Tibial nerve (tissue), 4 donors: ENCODE measurements at regions not wholly inside any gene's neighbourhood (a gene's known extent, or its start where the extent isn't known, plus 50 kb on each side); places are given as distances from the start of the nearest gene placed in this dataset.

Source experiments
- CTCF ChIP-seq, 5 experiments: fragments of 200-600 bp in 3 of 5; fragments of 450-650 bp in 2 of 5; sonication (generic) in 3 of 5; IDR thresholded peaks; one replicate each; pipeline ENCODE4 v1.5.1; 2016 to 2019; ENCODE audit warnings: antibody characterized with exemption in 5 of 5, mild to moderate bottlenecking in 3 of 5, moderate library complexity in 2 of 5
- EP300 ChIP-seq, 2 donors: sonication (generic); formaldehyde crosslinking; IDR thresholded peaks; one replicate each; pipeline ENCODE4 v1.6.1; 2017; ENCODE audit warnings: antibody characterized with exemption in 2 of 2, mild to moderate bottlenecking in 1 of 2

- TF ChIP-seq CTCF (IDR thresholded peaks at IDR 0.05) (no peak), EP300 (IDR thresholded peaks at IDR 0.05) (no peak)
Measured at GRCh38 chr9:7245976-7246580, 488.3 kb downstream of the KDM4C start.
